GM19239 (cell line): ENCODE measurements at regions not wholly inside any gene's neighbourhood (a gene's known extent, or its start where the extent isn't known, plus 50 kb on each side); places are given as distances from the start of the nearest gene placed in this dataset.
A peak's percentile ranks its signal among the peaks of the same experiment; 100 is the strongest.
"Not testable (repeated sequence)": the region's sequence is repeated elsewhere in the genome, so short reads cannot be mapped to it uniquely, and the experiment has no call there.

ENCODE experiments used
- DNase-seq: peaks from one replicate; pipeline ENCODE4 v3.0.0; 2011; ENCODE audit warnings: low spot score; ENCODE audit not compliant: insufficient read length
- FAIRE-seq: peaks from 2 replicates; lab custom pipeline; 2011; peaks lifted over from hg19 to GRCh38; lab: Jason Lieb, UNC

DNA sequence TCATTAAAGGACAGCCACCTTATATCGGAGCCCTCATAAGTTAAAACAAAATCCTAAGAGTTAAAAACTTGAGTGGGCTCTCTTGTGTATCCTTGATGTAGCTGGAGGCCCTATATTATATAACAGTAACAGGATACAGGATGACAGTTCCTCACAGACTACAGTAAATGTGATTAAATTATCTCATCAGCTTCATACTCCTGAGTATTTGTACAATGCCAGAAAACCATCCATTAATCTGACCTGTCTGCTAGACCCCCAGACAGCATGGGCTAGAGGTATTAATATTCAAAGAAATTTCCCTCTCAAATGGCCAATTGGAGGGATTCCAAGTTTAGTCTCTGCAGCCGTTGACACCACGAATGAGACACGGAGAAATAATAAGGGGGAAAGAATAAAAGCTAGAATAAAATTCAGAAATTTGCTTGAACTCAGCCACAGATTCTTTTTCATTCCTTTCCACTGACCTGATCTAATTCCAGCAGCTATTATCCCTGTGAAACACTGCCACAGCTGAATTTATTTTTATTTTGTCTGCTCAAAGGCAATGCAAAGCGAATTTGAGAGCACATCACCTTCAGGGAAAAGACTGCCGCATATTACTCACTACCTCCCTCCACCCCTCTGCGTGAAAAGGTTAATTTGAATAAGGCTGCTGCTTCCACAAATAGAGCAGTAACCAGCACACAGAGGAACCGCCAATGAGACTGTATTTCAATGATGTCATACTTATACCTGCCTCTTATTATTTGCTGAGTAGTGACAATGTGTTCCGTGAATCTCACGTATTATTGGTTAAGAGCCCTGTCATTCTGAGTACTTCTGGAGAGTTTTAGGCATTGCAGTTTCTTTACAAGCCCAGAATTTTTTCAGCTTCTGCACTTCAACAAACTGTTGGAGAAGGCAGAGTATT, 155.9 kb upstream of the KLF12 start:
- DNase-seq (peak; percentile 2), FAIRE-seq (peak; percentile 66)

DNA sequence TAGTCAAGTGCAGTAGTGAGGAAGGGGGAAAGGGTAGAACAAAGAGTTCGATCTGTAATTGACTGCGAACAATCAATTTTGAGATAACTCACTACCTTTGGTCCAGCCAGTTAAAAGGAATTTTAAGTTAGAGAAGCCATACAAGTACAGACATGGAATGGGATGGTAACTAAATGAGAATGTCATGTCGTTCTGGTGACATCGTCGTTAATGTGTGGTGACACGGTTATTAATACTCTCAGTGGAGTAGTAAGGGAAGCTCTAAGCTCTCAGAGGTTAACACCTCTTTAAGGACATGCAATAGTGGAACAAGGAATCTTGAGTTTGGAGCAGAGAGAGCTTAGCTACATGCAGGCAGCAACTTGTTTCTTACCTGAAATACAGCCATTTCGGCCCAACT, 154.9 kb upstream of the KLF12 start:
- no peak for FAIRE-seq

GRCh38 chr13:74288361-74288911, 154.2 kb upstream of the KLF12 start:
- DNase-seq (no peak), FAIRE-seq (no peak)

More for the DNA sequence above, 154.9 kb upstream of the KLF12 start:
- no peak for DNase-seq

- DNase-seq (peak; percentile 6), FAIRE-seq (peak; percentile 42)
Observed at GRCh38 chr13:74287724-74288169, 153.5 kb upstream of the KLF12 start.

DNA sequence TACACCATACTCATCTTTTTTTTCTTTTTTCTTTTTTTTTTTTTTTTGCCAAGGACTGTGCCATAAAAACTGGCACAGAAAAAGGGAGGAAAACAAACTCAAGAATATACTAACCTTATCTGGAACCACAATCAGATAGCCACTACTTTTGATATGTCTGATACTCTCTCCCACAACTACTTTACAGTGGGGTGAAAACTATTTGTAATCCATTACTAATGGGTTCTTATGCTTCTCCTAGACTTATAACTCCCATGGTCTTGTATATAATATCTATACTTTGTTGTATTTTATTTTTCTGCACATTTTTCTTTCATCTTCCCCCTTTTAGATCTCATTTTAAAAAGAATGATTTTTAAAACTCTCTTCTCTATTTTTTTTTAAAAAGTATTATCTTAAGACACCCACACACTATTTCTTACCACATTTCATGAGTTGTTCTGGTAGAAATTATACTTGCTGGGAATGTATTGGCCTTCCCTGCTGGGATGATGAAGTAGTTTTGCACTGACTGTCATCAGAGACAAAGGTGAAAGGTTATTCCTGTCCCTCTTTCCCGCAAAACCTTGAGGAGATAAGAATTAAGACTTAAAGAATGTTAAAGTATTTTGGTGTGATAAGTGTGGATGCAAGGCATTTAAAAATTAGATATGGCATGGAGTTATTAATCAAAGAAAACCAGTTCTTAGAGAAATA, 146.7 kb upstream of the KLF12 start:
- FAIRE-seq, result no peak
- no peak for DNase-seq

- no peak for FAIRE-seq
Observed at GRCh38 chr13:74280093-74280794, 146.0 kb upstream of the KLF12 start.

DNA sequence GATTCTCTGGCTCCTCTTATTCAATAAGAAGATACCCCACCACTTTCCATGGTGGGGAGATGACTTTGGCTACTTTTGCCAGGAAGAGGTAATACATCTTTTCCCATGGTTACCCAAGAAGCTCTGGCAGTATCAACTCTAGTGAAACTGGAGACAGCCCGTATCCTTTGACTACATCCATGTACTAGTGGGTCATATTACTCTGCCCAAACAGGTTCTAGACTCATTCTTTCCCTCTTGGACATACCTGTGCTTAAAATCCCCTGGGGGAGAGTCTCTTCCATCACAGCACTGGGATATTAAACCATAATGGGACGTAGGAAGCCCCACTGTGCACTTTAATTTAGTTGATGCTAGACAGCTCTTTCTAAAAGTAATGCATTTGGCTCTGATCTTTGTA, 144.7 kb upstream of the KLF12 start:
- DNase-seq (no peak), FAIRE-seq (no peak)

More at GRCh38 chr13:74280093-74280794, 146.0 kb upstream of the KLF12 start:
- no peak for DNase-seq

DNA sequence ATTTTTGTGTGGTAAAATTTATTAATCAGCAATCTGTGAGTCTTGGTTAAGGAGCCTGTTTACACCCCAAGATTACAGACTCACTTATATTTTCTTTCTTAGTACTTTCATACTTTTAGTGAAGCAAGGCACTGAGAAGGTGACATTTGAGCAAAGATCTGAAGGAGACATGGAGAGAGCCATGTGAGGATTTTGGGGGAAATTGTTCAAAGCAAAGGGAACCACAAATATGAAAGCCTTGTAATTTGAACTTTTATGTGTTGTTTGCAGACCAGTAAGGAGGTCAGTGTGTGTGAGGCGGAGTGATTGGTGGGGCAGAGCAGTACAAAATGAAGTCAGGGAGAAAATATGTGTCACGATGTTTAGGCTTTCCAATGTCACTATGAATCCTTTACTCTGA, 140.7 kb upstream of the KLF12 start:
- no peak for DNase-seq
- no peak for FAIRE-seq

DNA sequence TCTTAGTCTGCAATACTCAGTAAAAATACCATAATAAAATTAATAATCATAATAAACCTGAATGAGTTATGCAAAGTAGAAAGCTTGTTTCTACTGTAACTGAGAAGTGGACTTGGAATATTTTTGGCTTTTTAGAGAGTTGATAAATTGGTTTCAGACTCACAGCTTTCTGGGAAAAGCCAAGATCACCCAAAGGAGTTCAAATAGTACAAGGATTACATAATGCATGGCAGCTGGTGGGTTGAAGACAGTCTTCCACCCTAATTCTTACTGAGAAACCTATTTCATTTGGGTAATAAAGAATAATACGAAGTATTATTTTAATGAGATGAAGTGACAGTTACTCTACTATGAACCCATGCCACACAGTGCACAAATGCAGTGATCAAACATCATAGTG, 139.4 kb upstream of the KLF12 start:
- DNase-seq, result no peak
- no peak for FAIRE-seq

DNA sequence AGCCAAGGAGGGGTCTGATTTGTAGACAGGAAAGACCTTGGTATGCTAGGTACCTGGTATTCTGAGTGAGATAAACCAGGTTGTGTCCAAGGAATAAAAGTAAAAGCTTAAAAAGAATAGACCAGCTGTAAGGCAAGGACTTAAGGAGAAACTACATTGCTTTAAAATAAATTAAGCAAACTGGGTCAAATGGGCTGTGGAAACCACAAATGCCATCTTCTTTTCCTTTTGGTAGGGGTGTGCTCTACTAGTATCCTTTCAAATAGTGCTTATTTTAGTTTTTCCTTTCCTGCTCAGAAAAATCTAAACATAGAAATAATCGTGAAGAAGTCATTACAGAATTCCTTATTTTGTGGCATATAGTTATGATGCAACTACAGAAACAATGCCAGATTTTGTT, 138.6 kb upstream of the KLF12 start:
- FAIRE-seq (no peak), DNase-seq (no peak)

GRCh38 chr13:74270018-74270417, 135.8 kb upstream of the KLF12 start:
- FAIRE-seq (no peak), DNase-seq (no peak)

DNA sequence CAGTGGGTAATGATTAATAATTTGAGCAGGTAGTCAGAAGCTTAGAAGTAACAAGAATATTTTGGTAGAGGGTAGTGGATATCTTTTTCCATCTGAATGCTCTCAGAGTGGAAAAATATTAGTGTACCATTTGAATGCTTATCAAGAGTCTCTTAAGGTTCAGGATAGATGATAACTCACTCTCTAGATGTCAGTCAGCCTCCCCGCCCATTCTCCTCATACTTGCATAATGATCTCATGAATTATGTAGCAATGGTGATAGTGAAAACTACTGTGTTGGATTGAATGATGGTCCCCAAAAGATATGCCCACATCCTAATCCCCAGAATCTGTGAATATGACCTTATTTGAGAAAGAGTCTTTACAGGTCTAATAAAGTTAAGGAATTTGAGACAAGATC, 132.7 kb upstream of the KLF12 start:
- DNase-seq (no peak), FAIRE-seq (no peak)

GRCh38 chr13:74266309-74266708, 132.1 kb upstream of the KLF12 start:
- DNase-seq, result no peak
- no peak for FAIRE-seq

DNA sequence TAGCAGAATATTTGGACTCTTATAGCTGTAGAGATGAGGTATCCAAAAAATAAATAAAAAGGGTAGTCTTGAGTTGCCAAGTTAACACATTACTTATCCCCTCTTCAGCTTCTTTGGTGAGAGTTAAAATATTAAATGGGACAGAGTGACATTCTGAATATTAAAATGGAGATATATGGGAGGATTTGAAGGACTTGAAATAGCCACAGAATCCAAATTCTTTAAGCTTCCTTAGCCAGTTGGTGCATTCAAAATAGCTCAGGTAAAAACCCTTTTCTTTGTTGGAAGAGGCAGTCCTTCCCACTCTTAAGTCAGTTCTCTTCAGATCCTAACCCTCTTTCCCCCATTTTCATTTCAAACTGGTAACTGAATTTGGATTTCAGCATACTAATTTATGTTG, 130.1 kb upstream of the KLF12 start:
- DNase-seq, result no peak
- FAIRE-seq, result no peak

DNA sequence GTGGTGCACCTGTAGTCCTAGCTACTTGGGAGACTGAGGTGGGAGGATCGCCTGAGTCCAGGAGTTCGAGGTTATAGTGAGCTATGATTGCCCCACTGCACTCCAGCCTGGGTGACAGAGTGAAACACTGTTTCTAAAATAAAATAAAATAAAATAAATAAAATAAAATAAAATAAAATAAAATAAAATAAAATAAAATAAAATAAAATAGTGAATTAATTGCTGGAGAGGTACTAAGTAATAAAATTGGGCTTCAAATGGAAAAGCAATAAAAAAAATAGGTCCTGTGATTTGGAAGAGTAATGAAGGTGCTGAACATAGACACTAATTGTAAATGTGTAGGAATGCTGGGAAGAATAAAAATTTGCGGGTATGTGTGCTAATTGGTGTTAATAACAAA, 126.2 kb upstream of the KLF12 start:
- DNase-seq, FAIRE-seq: not testable (repeated sequence)

DNA sequence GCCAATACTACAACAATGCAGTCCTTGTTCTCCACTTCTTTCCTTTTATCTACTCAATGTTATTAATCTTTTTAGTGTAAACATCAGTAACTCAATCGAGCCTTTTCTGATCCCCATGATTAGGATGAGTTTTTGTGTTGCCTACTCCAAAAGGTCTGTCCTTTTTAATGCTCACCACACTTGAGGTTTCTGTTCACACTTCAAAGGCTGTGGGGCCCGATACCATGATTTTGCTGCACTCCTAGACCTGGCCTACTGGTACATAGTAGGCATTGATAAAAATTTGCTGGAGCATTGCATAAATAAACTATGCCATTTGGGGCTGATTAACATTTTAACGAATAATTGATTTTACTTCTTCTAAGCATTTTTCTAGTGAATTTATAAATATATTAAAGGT, 125.4 kb upstream of the KLF12 start:
- FAIRE-seq, result no peak
- DNase-seq, result no peak

DNA sequence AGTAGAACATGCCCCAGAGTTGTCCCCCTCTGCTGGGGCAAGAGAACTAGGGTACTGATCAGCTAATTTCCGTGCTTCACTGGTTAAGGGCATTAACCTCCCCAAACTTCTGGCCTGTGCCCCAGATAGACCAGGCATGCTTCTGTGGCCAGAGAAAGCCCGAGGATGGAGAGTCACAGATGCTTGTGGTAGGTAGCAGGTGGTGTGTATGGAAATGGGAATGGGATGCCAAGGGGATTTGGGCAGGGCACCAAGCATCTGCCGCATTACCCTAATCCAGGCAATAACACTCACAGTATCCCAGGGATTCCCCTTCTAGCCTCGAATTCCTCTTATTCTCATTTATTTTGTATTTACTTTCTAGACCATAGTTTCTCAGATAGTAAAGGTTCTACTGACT, 124.8 kb upstream of the KLF12 start:
- FAIRE-seq, result no peak
- no peak for DNase-seq

- FAIRE-seq (no peak), DNase-seq (no peak)
Observed at GRCh38 chr13:74256969-74257368, 122.8 kb upstream of the KLF12 start.

GRCh38 chr13:74253161-74253560, 119.0 kb upstream of the KLF12 start:
- DNase-seq (no peak), FAIRE-seq (no peak)

DNA sequence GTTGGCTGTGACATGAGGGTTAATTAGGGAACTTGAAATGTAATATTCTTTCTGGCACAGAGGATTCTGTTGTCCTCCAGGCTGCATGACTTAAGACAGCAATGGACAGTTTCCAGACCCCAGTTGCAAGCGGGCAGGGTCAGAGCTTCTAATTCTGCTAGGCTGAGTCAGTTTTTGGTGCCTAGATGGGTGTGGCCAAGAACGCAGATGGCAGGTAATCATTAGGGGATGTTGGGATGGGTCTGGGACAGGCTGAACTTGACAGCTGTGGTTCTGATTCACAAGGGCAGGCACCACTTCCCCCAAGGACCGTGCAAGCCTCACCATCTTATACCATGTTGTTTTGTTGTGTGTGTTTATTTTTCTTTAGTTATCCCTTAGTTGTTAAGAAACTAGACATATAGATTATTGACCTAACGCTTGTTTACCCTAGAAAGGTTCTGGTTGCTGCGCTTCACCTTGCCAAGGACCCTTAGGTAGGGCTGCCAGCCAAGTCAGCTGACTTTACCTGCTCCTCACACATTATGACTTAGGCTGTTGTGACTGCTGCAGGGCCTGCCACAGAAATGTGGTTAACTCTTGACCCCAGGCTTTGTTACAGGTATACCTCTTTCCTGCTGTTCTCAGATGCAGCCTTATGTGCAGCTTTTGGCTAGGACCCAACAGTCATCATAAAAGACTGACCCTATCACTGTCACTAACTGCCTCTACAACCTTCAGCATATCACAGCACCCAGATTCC, 117.7 kb upstream of the KLF12 start:
- DNase-seq, result no peak

More for the DNA sequence above, 117.7 kb upstream of the KLF12 start:
- no peak for FAIRE-seq
